Activated CD4-positive, alpha-beta T cell treated with anti-CD3 and anti-CD28 coated beads, Interleukin-2, amount 50 U/mL, for 48 hours (primary cell): ENCODE measurements at regions not wholly inside any gene's neighbourhood (a gene's known extent, or its start where the extent isn't known, plus 50 kb on each side); places are given as distances from the start of the nearest gene placed in this dataset.

ENCODE experiments used
- DNase-seq, 2 experiments: peaks; one replicate each; pipeline ENCODE4 v3.0.0-alpha.2; 2020

GRCh38 chr17:77449908-77450741, 309.4 kb downstream of the SEC14L1 start:
- DNase-seq = peak; percentile 88 to 89

GRCh38 chr17:77450742-77451244, 310.0 kb downstream of the SEC14L1 start:
- peak in 1 of 2 experiments; percentile 25 for DNase-seq

GRCh38 chr17:77451245-77451893, 310.6 kb downstream of the SEC14L1 start:
- DNase-seq = peak; percentile 77 to 82

GRCh38 chr17:77451894-77452852, 311.4 kb downstream of the SEC14L1 start:
- DNase-seq = peak; percentile 50 to 59

- peak; percentile 49 to 64 for DNase-seq
These were observed 313.0 kb downstream of the SEC14L1 start for GRCh38 chr17:77453613-77454241.

GRCh38 chr17:77454242-77455095, 313.7 kb downstream of the SEC14L1 start:
- DNase-seq = peak; percentile 37 to 42

GRCh38 chr17:77455111-77455890, 314.5 kb downstream of the SEC14L1 start:
- peak; percentile 53 to 69 for DNase-seq

- DNase-seq = no peak
These were observed 315.1 kb downstream of the SEC14L1 start for GRCh38 chr17:77455891-77456260.

- peak; percentile 29 to 44 for DNase-seq
These were observed 315.6 kb downstream of the SEC14L1 start for GRCh38 chr17:77456271-77456950.

GRCh38 chr17:77456951-77457548, 316.3 kb downstream of the SEC14L1 start:
- DNase-seq = peak; percentile 57 to 64

GRCh38 chr17:77457572-77458201, 316.9 kb downstream of the SEC14L1 start:
- DNase-seq = peak; percentile 34 to 51

GRCh38 chr17:77458202-77459017, 317.6 kb downstream of the SEC14L1 start:
- peak; percentile 56 to 68 for DNase-seq

GRCh38 chr17:77459018-77459755, 318.4 kb downstream of the SEC14L1 start:
- peak; percentile 42 to 50 for DNase-seq

- no peak for DNase-seq
These were observed 319.8 kb downstream of the SEC14L1 start for GRCh38 chr17:77460514-77461046.

GRCh38 chr17:77461277-77462057, 320.7 kb downstream of the SEC14L1 start:
- DNase-seq = no peak

GRCh38 chr17:77462090-77462489, 321.3 kb downstream of the SEC14L1 start:
- DNase-seq = peak; percentile 41 to 60
